SK-MEL-5 (cell line): ENCODE measurements at regions not wholly inside any gene's neighbourhood (a gene's known extent, or its start where the extent isn't known, plus 50 kb on each side); places are given as distances from the start of the nearest gene placed in this dataset.
"Not testable (repeated sequence)": the region's sequence is repeated elsewhere in the genome, so short reads cannot be mapped to it uniquely, and the experiment has no call there.

ENCODE experiments used
- DNase-seq: peaks from one replicate; pipeline ENCODE4 v3.0.0-alpha.2; 2016; ENCODE audit warnings: low read depth, low spot score
- in situ Hi-C: cut with HindIII; loops from 2 replicates; pipeline ENCODE4 v1.10.0; 2016; ENCODE audit warnings: low sequenced_read_pairs, high pct_unique_total_duplicates, low pct_unique_long_range_greater_than_20kb

- DNase-seq, in situ Hi-C loops: not testable (repeated sequence)
Observed at GRCh38 chr1:83310161-83310560, 688.8 kb downstream of the TTLL7 start.

GRCh38 chr1:83309035-83309434 is 689.9 kb downstream of the TTLL7 start:
- in situ Hi-C loops: not testable (repeated sequence)
- peak; percentile 11 for DNase-seq

GRCh38 chr1:83306811-83307210 is 692.1 kb downstream of the TTLL7 start:
- DNase-seq, in situ Hi-C loops: not testable (repeated sequence)

- in situ Hi-C loops, DNase-seq: not testable (repeated sequence)
Observed at GRCh38 chr1:83295594-83295993, 703.3 kb downstream of the TTLL7 start.

- DNase-seq, in situ Hi-C loops: not testable (repeated sequence)
Observed at GRCh38 chr1:83287391-83287790, 711.5 kb downstream of the TTLL7 start.

GRCh38 chr1:83274656-83275055 is 724.3 kb downstream of the TTLL7 start:
- in situ Hi-C loops, DNase-seq: not testable (repeated sequence)

GRCh38 chr1:83272484-83272883 is 726.4 kb downstream of the TTLL7 start:
- DNase-seq: not testable (repeated sequence)

GRCh38 chr1:83271834-83272233 is 727.1 kb downstream of the TTLL7 start:
- in situ Hi-C loops, DNase-seq: not testable (repeated sequence)

More at GRCh38 chr1:83272484-83272883, 726.4 kb downstream of the TTLL7 start:
- in situ Hi-C loops: not testable (repeated sequence)

GRCh38 chr1:83270801-83271200 is 728.1 kb downstream of the TTLL7 start:
- DNase-seq, in situ Hi-C loops: not testable (repeated sequence)

- in situ Hi-C loops, DNase-seq: not testable (repeated sequence)
Observed at GRCh38 chr1:83263808-83264207, 735.1 kb downstream of the TTLL7 start.

GRCh38 chr1:83251687-83252086 is 747.2 kb downstream of the TTLL7 start:
- DNase-seq, in situ Hi-C loops: not testable (repeated sequence)

GRCh38 chr1:83246780-83247179 is 752.2 kb downstream of the TTLL7 start:
- DNase-seq, in situ Hi-C loops: not testable (repeated sequence)

- in situ Hi-C loops: not testable (repeated sequence)
- DNase-seq: peak; percentile 8
Observed at GRCh38 chr1:83244832-83245231, 754.1 kb downstream of the TTLL7 start.

- DNase-seq, in situ Hi-C loops: not testable (repeated sequence)
Observed at GRCh38 chr1:83239568-83239967, 759.4 kb downstream of the TTLL7 start.

GRCh38 chr1:83238654-83239053 is 760.3 kb downstream of the TTLL7 start:
- in situ Hi-C loops, DNase-seq: not testable (repeated sequence)

GRCh38 chr1:83219788-83220187 is 779.1 kb downstream of the TTLL7 start:
- DNase-seq, in situ Hi-C loops: not testable (repeated sequence)

- DNase-seq, in situ Hi-C loops: not testable (repeated sequence)
Observed at GRCh38 chr1:83218036-83218716, 780.8 kb downstream of the TTLL7 start.

- DNase-seq, in situ Hi-C loops: not testable (repeated sequence)
Observed at GRCh38 chr1:83214317-83214716, 784.6 kb downstream of the TTLL7 start.

GRCh38 chr1:83213648-83214047 is 785.3 kb downstream of the TTLL7 start:
- in situ Hi-C loops, DNase-seq: not testable (repeated sequence)
